HG02642 (cell line): ENCODE measurements at regions not wholly inside any gene's neighbourhood (a gene's known extent, or its start where the extent isn't known, plus 50 kb on each side); places are given as distances from the start of the nearest gene placed in this dataset.

Experiments used
- ATAC-seq: cut with Tn5 transposase; IDR thresholded peaks from one replicate; pipeline ENCODE4 v1.9.1; 2021; ENCODE audit warnings: mild to moderate bottlenecking; ENCODE audit not compliant: unreplicated experiment, poor library complexity

GRCh38 chrX:45400027-45400779 is 199.5 kb upstream of the DIPK2B start:
- no peak for ATAC-seq

GRCh38 chrX:45385757-45386156 is 185.1 kb upstream of the DIPK2B start:
- no peak for ATAC-seq

- ATAC-seq: no peak
Observed at GRCh38 chrX:45381841-45382240, 181.2 kb upstream of the DIPK2B start.

GRCh38 chrX:45381366-45381765 is 180.7 kb upstream of the DIPK2B start:
- no peak for ATAC-seq

GRCh38 chrX:45379236-45379635 is 178.6 kb upstream of the DIPK2B start:
- ATAC-seq: no peak

GRCh38 chrX:45372151-45372550 is 171.5 kb upstream of the DIPK2B start:
- no peak for ATAC-seq

GRCh38 chrX:45368705-45369104 is 168.0 kb upstream of the DIPK2B start:
- ATAC-seq: no peak

- ATAC-seq: no peak
Observed at GRCh38 chrX:45363596-45363995, 162.9 kb upstream of the DIPK2B start.

GRCh38 chrX:45360571-45360970 is 159.9 kb upstream of the DIPK2B start:
- no peak for ATAC-seq

- ATAC-seq: no peak
Observed at GRCh38 chrX:45358392-45358791, 157.7 kb upstream of the DIPK2B start.

GRCh38 chrX:45353456-45353855 is 152.8 kb upstream of the DIPK2B start:
- no peak for ATAC-seq

GRCh38 chrX:45352611-45353010 is 151.9 kb upstream of the DIPK2B start:
- ATAC-seq: no peak

- no peak for ATAC-seq
Observed at GRCh38 chrX:45351478-45351877, 150.8 kb upstream of the DIPK2B start.

GRCh38 chrX:45348296-45348695 is 147.6 kb upstream of the DIPK2B start:
- no peak for ATAC-seq

GRCh38 chrX:45347877-45348276 is 147.2 kb upstream of the DIPK2B start:
- no peak for ATAC-seq

- no peak for ATAC-seq
Observed at GRCh38 chrX:45344594-45344993, 143.9 kb upstream of the DIPK2B start.

- no peak for ATAC-seq
Observed at GRCh38 chrX:45329217-45329616, 128.5 kb upstream of the DIPK2B start.

GRCh38 chrX:45324941-45325340 is 124.3 kb upstream of the DIPK2B start:
- ATAC-seq: no peak

- ATAC-seq: no peak
Observed at GRCh38 chrX:45323387-45323786, 122.7 kb upstream of the DIPK2B start.

GRCh38 chrX:45322820-45323219 is 122.1 kb upstream of the DIPK2B start:
- no peak for ATAC-seq

- ATAC-seq: no peak
Observed at GRCh38 chrX:45322382-45322781, 121.7 kb upstream of the DIPK2B start.

GRCh38 chrX:45320191-45320590 is 119.5 kb upstream of the DIPK2B start:
- no peak for ATAC-seq

- no peak for ATAC-seq
Observed at GRCh38 chrX:45309801-45310200, 109.1 kb upstream of the DIPK2B start.
